GM12891 (cell line): ENCODE measurements at regions not wholly inside any gene's neighbourhood (a gene's known extent, or its start where the extent isn't known, plus 50 kb on each side); places are given as distances from the start of the nearest gene placed in this dataset.
"Not testable (repeated sequence)": the region's sequence is repeated elsewhere in the genome, so short reads cannot be mapped to it uniquely, and the experiment has no call there.

Experiments
- DNase-seq: peaks from one replicate; pipeline ENCODE4 v3.0.0; 2011; ENCODE audit warnings: low spot score; ENCODE audit not compliant: insufficient read length
- FAIRE-seq: peaks from 2 replicates; lab custom pipeline; 2011; peaks lifted over from hg19 to GRCh38; lab: Jason Lieb, UNC
- PAX5 ChIP-seq: IDR thresholded peaks from 2 replicates; pipeline ENCODE4 v1.6.1; 2011; ENCODE audit warnings: low read length, moderate library complexity, mild to moderate bottlenecking; ENCODE audit not compliant: insufficient read depth, severe bottlenecking
- POLR2A ChIP-seq: IDR thresholded peaks from 2 replicates; pipeline ENCODE4 v1.6.1; 2011; ENCODE audit warnings: low read depth, low read length, control low read depth
- POLR2AphosphoS5 ChIP-seq: IDR thresholded peaks from 2 replicates; pipeline ENCODE4 v1.6.1; 2011; ENCODE audit warnings: low read depth, low read length, control low read depth
- POU2F2 ChIP-seq: IDR thresholded peaks from 2 replicates; pipeline ENCODE4 v1.6.1; 2011; ENCODE audit warnings: low read depth, mild to moderate bottlenecking, control low read depth, low read length, moderate library complexity
- SPI1 ChIP-seq: IDR thresholded peaks from 2 replicates; pipeline ENCODE4 v1.6.1; 2011; ENCODE audit warnings: low read depth, low read length, control low read depth
- TAF1 ChIP-seq: IDR thresholded peaks from 2 replicates; pipeline ENCODE4 v1.6.1; 2011; ENCODE audit warnings: low read depth, low read length, control low read depth

GRCh38 chr2:55811048-55811447, 112.5 kb downstream of the EFEMP1 start:
- TF ChIP-seq POU2F2 (no peak), SPI1 (no peak), POLR2AphosphoS5 (no peak), POLR2A (no peak), TAF1 (no peak), PAX5 (no peak)
- DNase-seq: no peak
- no peak for FAIRE-seq

GRCh38 chr2:55810622-55811020, 113.0 kb downstream of the EFEMP1 start:
- DNase-seq: no peak
- FAIRE-seq: no peak
- no peak for TF ChIP-seq POU2F2
- no peak for TF ChIP-seq TAF1
- no peak for TF ChIP-seq SPI1
- TF ChIP-seq POLR2A: no peak
- TF ChIP-seq PAX5: no peak
- no peak for TF ChIP-seq POLR2AphosphoS5

GRCh38 chr2:55809875-55810621, 113.5 kb downstream of the EFEMP1 start:
- DNase-seq: no peak
- no peak for TF ChIP-seq PAX5
- TF ChIP-seq SPI1: no peak
- TF ChIP-seq TAF1: no peak
- TF ChIP-seq POU2F2: no peak
- TF ChIP-seq POLR2A: no peak
- FAIRE-seq: no peak

GRCh38 chr2:55807900-55808299, 114.3 kb upstream of the PNPT1 start:
- TF ChIP-seq POLR2AphosphoS5 (no peak), POU2F2 (no peak), TAF1 (no peak), SPI1 (no peak), PAX5 (no peak), POLR2A (no peak)

GRCh38 chr2:55805686-55806085, 112.0 kb upstream of the PNPT1 start:
- no peak for TF ChIP-seq PAX5
- TF ChIP-seq POLR2A: no peak
- TF ChIP-seq POLR2AphosphoS5: no peak
- TF ChIP-seq SPI1: no peak
- TF ChIP-seq POU2F2: no peak
- TF ChIP-seq TAF1: no peak
- DNase-seq (no peak), FAIRE-seq (no peak)

More at GRCh38 chr2:55807900-55808299, 114.3 kb upstream of the PNPT1 start:
- FAIRE-seq (no peak), DNase-seq (no peak)

GRCh38 chr2:55804535-55804934, 110.9 kb upstream of the PNPT1 start:
- TF ChIP-seq TAF1: no peak
- no peak for TF ChIP-seq PAX5
- no peak for TF ChIP-seq SPI1
- no peak for TF ChIP-seq POLR2A
- no peak for TF ChIP-seq POU2F2
- no peak for TF ChIP-seq POLR2AphosphoS5
- FAIRE-seq (no peak), DNase-seq (no peak)

GRCh38 chr2:55802067-55802466, 108.4 kb upstream of the PNPT1 start:
- FAIRE-seq: no peak
- TF ChIP-seq POU2F2 (no peak), TAF1 (no peak), POLR2AphosphoS5 (no peak), POLR2A (no peak), PAX5 (no peak), SPI1 (no peak)

GRCh38 chr2:55801436-55801835, 107.8 kb upstream of the PNPT1 start:
- DNase-seq (no peak), FAIRE-seq (no peak)
- TF ChIP-seq POLR2A: no peak
- TF ChIP-seq POU2F2: no peak
- no peak for TF ChIP-seq PAX5
- TF ChIP-seq SPI1: no peak
- no peak for TF ChIP-seq TAF1
- no peak for TF ChIP-seq POLR2AphosphoS5

More at GRCh38 chr2:55802067-55802466, 108.4 kb upstream of the PNPT1 start:
- DNase-seq: no peak

GRCh38 chr2:55799624-55800023, 106.0 kb upstream of the PNPT1 start:
- FAIRE-seq, DNase-seq: not testable (repeated sequence)

GRCh38 chr2:55796121-55796520, 102.5 kb upstream of the PNPT1 start:
- DNase-seq (no peak), FAIRE-seq (no peak)
- TF ChIP-seq TAF1: no peak
- no peak for TF ChIP-seq POLR2AphosphoS5
- no peak for TF ChIP-seq PAX5
- TF ChIP-seq POU2F2: no peak
- TF ChIP-seq SPI1: no peak
- TF ChIP-seq POLR2A: no peak

GRCh38 chr2:55793602-55794001, 100.0 kb upstream of the PNPT1 start:
- not testable (repeated sequence) for DNase-seq, FAIRE-seq
